PFSK-1 (cell line): ENCODE measurements at regions not wholly inside any gene's neighbourhood (a gene's known extent, or its start where the extent isn't known, plus 50 kb on each side); places are given as distances from the start of the nearest gene placed in this dataset.

ENCODE experiments used
- FOXP2 ChIP-seq: optimal IDR thresholded peaks from 2 replicates; pipeline ENCODE3; 2011; ENCODE audit warnings: borderline replicate concordance, control low read depth, inconsistent platforms; ENCODE audit not compliant: insufficient read depth; ENCODE audit errors: extremely low read length, extremely low read depth
- POLR2AphosphoS5 ChIP-seq: IDR thresholded peaks from 2 replicates; pipeline ENCODE4 v1.6.1; 2012; ENCODE audit warnings: low read depth, mild to moderate bottlenecking, control low read depth, low read length, moderate library complexity
- REST ChIP-seq, 2 experiments: IDR thresholded peaks; 2 replicates each; pipeline versions ENCODE4 v1.6.1 to v1.8.0; 2011 to 2012; ENCODE audit warnings: low read depth in 2 of 2, low read length in 2 of 2, control low read depth in 1 of 2, inconsistent platforms in 1 of 2, mild to moderate bottlenecking in 1 of 2, moderate library complexity in 1 of 2; ENCODE audit not compliant: insufficient read depth in 1 of 2
- SIN3A ChIP-seq: IDR thresholded peaks from 2 replicates; pipeline ENCODE4 v1.6.1; 2012; ENCODE audit warnings: mild to moderate bottlenecking, low read length, moderate library complexity, borderline replicate concordance; ENCODE audit not compliant: insufficient read depth
- TAF1 ChIP-seq: IDR thresholded peaks from 2 replicates; pipeline ENCODE4 v1.6.1; 2012; ENCODE audit warnings: low read length, control low read depth, borderline replicate concordance; ENCODE audit not compliant: insufficient read depth

GRCh38 chr1:173414539-173415226 is 62.5 kb upstream of the PRDX6 start:
- no peak for TF ChIP-seq TAF1
- TF ChIP-seq SIN3A = no peak
- TF ChIP-seq REST (IDR thresholded peaks at IDR 0.05; ENCODE audit: insufficient read depth in 1 of 2, low read depth in 2 of 2, low read length in 2 of 2) = no peak
- no peak for TF ChIP-seq POLR2AphosphoS5
- TF ChIP-seq FOXP2 = no peak

GRCh38 chr1:173415490-173415889 is 61.6 kb upstream of the PRDX6 start:
- no peak for TF ChIP-seq FOXP2
- no peak for TF ChIP-seq TAF1
- no peak for TF ChIP-seq REST (IDR thresholded peaks at IDR 0.05; ENCODE audit: insufficient read depth in 1 of 2, low read depth in 2 of 2, low read length in 2 of 2)
- no peak for TF ChIP-seq SIN3A
- TF ChIP-seq POLR2AphosphoS5 = no peak

- TF ChIP-seq FOXP2 (no peak), TAF1 (no peak), SIN3A (no peak), REST (IDR thresholded peaks at IDR 0.05; ENCODE audit: insufficient read depth in 1 of 2, low read depth in 2 of 2, low read length in 2 of 2) (no peak), POLR2AphosphoS5 (no peak)
These were observed 61.2 kb upstream of the PRDX6 start for GRCh38 chr1:173415905-173416450.

- TF ChIP-seq POLR2AphosphoS5 = no peak
- no peak for TF ChIP-seq SIN3A
- TF ChIP-seq FOXP2 = no peak
- TF ChIP-seq REST (IDR thresholded peaks at IDR 0.05; ENCODE audit: insufficient read depth in 1 of 2, low read depth in 2 of 2, low read length in 2 of 2) = no peak
- TF ChIP-seq TAF1 = no peak
These were observed 59.6 kb upstream of the PRDX6 start for GRCh38 chr1:173417563-173417962.
